ENCODE measurements at regions not wholly inside any gene's neighbourhood (a gene's known extent, or its start where the extent isn't known, plus 50 kb on each side); places are given as distances from the start of the nearest gene placed in this dataset.

GRCh38 chr2:57204364-57204763 lies 842.2 kb upstream of the VRK2 start:
- TF ChIP-seq ATF2 (IDR thresholded peaks at IDR 0.05; ENCODE audit: low read length) (no peak), CTCF (IDR thresholded peaks at IDR 0.05; ENCODE audit: control extremely low read depth in 1 of 3, insufficient read depth in 1 of 3, low read depth in 1 of 3, low read length in 3 of 3) (no peak)

Measured in H1 (cell line).